ENCODE measurements at regions not wholly inside any gene's neighbourhood (a gene's known extent, or its start where the extent isn't known, plus 50 kb on each side); places are given as distances from the start of the nearest gene placed in this dataset.

DNA sequence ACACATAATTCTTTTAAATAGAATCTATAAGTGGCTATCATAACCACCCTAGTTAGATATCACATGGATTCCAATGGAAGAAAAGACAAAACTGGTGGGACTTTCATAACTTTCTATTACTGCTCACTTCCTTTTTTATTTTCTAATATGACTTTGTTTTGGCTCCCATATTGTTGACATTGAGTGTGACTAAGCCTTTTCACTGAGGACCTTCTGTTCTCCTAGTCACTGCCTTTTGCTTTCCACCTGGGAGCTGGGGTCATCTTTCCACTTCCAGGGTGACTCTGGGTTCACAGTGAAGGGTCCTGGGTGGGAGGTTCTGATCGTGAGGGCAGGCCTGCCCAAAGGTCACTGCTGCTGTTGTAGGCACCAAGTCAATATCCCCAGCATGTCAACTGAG lies 275.8 kb downstream of the TGFB2 start:
- DNase-seq (peak; percentile 87), ATAC-seq (peak; percentile 99)
- CTCF ChIA-PET = no interaction called here
- Histone ChIP-seq H3K4me2 (ENCODE audit: low read length) (peak overlapping the region; percentile 25), H3F3A (ENCODE audit: low read length, unreplicated experiment) (no peaks in the 10 kb centered on the region), H3K27ac (ENCODE audit: low read length) (peak overlapping the region; percentile 57), H3K9ac (ENCODE audit: low read length) (no peak overlapping the region), H3K9me2 (replicated peaks; ENCODE audit: low read length) (no peaks in the 10 kb centered on the region), H3K36me3 (ENCODE audit: low read depth, low read length) (no peaks in the 10 kb centered on the region), H3K4me1 (ENCODE audit: insufficient read depth, low read length) (peaks cover 14% of the 10 kb centered on the region), H3K79me2 (ENCODE audit: low read length) (no peaks in the 10 kb centered on the region), H2AFZ (ENCODE audit: low read length) (peak overlapping the region; percentile 42; the same call in 1 of the 2 replicates), H3K9me3 (ENCODE audit: low read length) (no peaks in the 10 kb centered on the region), H3K4me3 (ENCODE audit: low read length) (no peak overlapping the region), H4K20me1 (ENCODE audit: low read length) (no peaks in the 10 kb centered on the region), H3K27me3 (ENCODE audit: low read length) (no peaks in the 10 kb centered on the region)
- TF ChIP-seq, protein P1, sequence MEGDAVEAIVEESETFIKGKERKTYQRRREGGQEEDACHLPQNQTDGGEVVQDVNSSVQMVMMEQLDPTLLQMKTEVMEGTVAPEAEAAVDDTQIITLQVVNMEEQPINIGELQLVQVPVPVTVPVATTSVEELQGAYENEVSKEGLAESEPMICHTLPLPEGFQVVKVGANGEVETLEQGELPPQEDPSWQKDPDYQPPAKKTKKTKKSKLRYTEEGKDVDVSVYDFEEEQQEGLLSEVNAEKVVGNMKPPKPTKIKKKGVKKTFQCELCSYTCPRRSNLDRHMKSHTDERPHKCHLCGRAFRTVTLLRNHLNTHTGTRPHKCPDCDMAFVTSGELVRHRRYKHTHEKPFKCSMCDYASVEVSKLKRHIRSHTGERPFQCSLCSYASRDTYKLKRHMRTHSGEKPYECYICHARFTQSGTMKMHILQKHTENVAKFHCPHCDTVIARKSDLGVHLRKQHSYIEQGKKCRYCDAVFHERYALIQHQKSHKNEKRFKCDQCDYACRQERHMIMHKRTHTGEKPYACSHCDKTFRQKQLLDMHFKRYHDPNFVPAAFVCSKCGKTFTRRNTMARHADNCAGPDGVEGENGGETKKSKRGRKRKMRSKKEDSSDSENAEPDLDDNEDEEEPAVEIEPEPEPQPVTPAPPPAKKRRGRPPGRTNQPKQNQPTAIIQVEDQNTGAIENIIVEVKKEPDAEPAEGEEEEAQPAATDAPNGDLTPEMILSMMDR (conservative IDR thresholded peaks at IDR 0.05; ENCODE audit: low read depth, low read length) = no peak
- BruUV-seq (replicated peaks) = no TSS peak
- POLR2A ChIA-PET (ENCODE audit: unreplicated experiment) = no interaction called here
- intact Hi-C loops (cut with micrococcal nuclease) = loop anchor here (1.0 kb wide), 2 partner anchors 39 to 446 kb away; no protein-coding TSS in a partner anchor

DNA sequence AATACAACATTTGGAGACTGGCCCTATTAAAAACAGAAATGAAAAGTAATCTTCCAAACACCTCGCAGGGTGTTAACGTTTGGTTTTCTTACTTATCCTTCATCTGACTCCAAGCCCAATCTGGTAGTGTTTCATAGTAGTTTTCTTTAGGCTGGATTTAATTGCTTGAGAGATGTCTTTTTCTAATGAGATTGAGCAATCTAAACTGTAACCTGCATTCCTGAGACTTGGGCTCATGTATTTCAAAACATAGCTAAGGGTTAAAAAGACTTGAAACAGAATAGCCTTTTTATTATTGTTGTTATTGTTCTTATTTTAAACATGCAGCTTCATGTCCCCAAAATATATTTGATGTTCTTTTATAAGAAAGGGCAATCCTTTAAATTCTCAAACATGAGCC lies 278.9 kb downstream of the TGFB2 start:
- Histone ChIP-seq H3F3A (ENCODE audit: low read length, unreplicated experiment) (no peaks in the 10 kb centered on the region), H3K4me2 (ENCODE audit: low read length) (no peak overlapping the region), H3K27ac (ENCODE audit: low read length) (no peak overlapping the region), H3K4me3 (ENCODE audit: low read length) (no peak overlapping the region), H3K9me3 (ENCODE audit: low read length) (no peaks in the 10 kb centered on the region), H3K79me2 (ENCODE audit: low read length) (no peaks in the 10 kb centered on the region), H3K4me1 (ENCODE audit: insufficient read depth, low read length) (peaks cover 14% of the 10 kb centered on the region), H2AFZ (ENCODE audit: low read length) (no peak overlapping the region), H3K36me3 (ENCODE audit: low read depth, low read length) (no peaks in the 10 kb centered on the region), H3K9me2 (replicated peaks; ENCODE audit: low read length) (no peaks in the 10 kb centered on the region), H3K9ac (ENCODE audit: low read length) (no peak overlapping the region), H3K27me3 (ENCODE audit: low read length) (no peaks in the 10 kb centered on the region), H4K20me1 (ENCODE audit: low read length) (no peaks in the 10 kb centered on the region)
- TF ChIP-seq EZH2 (IDR thresholded peaks at IDR 0.05; ENCODE audit: low read length, unreplicated experiment) (no peak), EZH2phosphoT487 (IDR thresholded peaks at IDR 0.05; ENCODE audit: borderline replicate concordance, low read length) (no peak)
- TF ChIP-seq, protein P1 (conservative IDR thresholded peaks at IDR 0.05; ENCODE audit: low read depth, low read length) = no peak
- ATAC-seq = no peak
- intact Hi-C loops (cut with micrococcal nuclease) = no loop called here
- no TSS peak for BruUV-seq (replicated peaks)
- ChIA-PET POLR2A (ENCODE audit: unreplicated experiment) (no interaction called here), CTCF (interaction anchor here (0.6 kb wide), 1 partner anchor 317 kb away, joined by 3 read pairs; no protein-coding TSS in a partner anchor)
- no peak for DNase-seq

DNA sequence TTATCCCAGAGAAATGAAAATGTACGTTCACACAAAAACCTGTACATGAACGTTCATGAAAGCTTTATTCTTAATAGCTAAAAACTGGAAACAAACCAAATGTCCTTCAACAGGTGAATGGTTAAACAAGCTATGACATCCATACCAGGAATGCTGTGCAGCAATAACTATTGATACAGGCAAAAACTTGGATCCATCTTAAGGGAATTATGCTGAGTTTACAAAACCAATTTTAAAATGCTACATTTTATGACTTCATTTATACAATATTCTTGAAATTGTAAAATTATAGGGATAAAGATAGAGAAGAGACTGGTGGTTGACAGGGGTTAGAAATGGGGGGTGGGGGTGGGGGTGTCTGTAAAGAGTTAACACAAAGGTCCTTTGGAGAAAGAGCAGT lies 280.3 kb downstream of the TGFB2 start:
- Histone ChIP-seq H3K9ac (ENCODE audit: low read length) (no peak overlapping the region), H3K4me3 (ENCODE audit: low read length) (no peak overlapping the region), H4K20me1 (ENCODE audit: low read length) (no peaks in the 10 kb centered on the region), H3K9me3 (ENCODE audit: low read length) (no peaks in the 10 kb centered on the region), H3K79me2 (ENCODE audit: low read length) (no peaks in the 10 kb centered on the region), H3K27ac (ENCODE audit: low read length) (no peak overlapping the region), H3K27me3 (ENCODE audit: low read length) (no peaks in the 10 kb centered on the region), H2AFZ (ENCODE audit: low read length) (no peak overlapping the region), H3K4me2 (ENCODE audit: low read length) (no peak overlapping the region), H3K36me3 (ENCODE audit: low read depth, low read length) (no peaks in the 10 kb centered on the region), H3K9me2 (replicated peaks; ENCODE audit: low read length) (no peaks in the 10 kb centered on the region), H3K4me1 (ENCODE audit: insufficient read depth, low read length) (peaks cover 11% of the 10 kb centered on the region), H3F3A (ENCODE audit: low read length, unreplicated experiment) (no peaks in the 10 kb centered on the region)
- ChIA-PET CTCF (interaction anchor here (0.6 kb wide), 1 partner anchor 120 kb away, joined by 8 read pairs; no protein-coding TSS in a partner anchor), POLR2A (ENCODE audit: unreplicated experiment) (no interaction called here)
- DNase-seq (peak; percentile 46), ATAC-seq (no peak)
- intact Hi-C loops (cut with micrococcal nuclease) = no loop called here
- TF ChIP-seq EZH2 (IDR thresholded peaks at IDR 0.05; ENCODE audit: low read length, unreplicated experiment) (no peak), EZH2phosphoT487 (IDR thresholded peaks at IDR 0.05; ENCODE audit: borderline replicate concordance, low read length) (no peak)
- TF ChIP-seq, protein P1 (conservative IDR thresholded peaks at IDR 0.05; ENCODE audit: low read depth, low read length) = no peak
- no TSS peak for BruUV-seq (replicated peaks)
